D721Med (cell line): ENCODE measurements at regions not wholly inside any gene's neighbourhood (a gene's known extent, or its start where the extent isn't known, plus 50 kb on each side); places are given as distances from the start of the nearest gene placed in this dataset.

ENCODE experiments used
- DNase-seq: peaks from one replicate; pipeline ENCODE4 v3.0.0; 2011; ENCODE audit warnings: low spot score; ENCODE audit not compliant: insufficient read length
- FAIRE-seq: peaks from 2 replicates; lab custom pipeline; 2011; peaks lifted over from hg19 to GRCh38; lab: Jason Lieb, UNC
- TF ChIP-seq, protein P1 (sequence below): IDR thresholded peaks from 2 replicates; pipeline ENCODE4 v1.5.1; 2012; ENCODE audit warnings: mild to moderate bottlenecking, control low read depth; ENCODE audit not compliant: insufficient read depth; ENCODE audit errors: missing control alignments

GRCh38 chr9:105059252-105059651, 131.3 kb upstream of the ABCA1 start:
- no peak for FAIRE-seq
- no peak for DNase-seq
- TF ChIP-seq, protein P1, sequence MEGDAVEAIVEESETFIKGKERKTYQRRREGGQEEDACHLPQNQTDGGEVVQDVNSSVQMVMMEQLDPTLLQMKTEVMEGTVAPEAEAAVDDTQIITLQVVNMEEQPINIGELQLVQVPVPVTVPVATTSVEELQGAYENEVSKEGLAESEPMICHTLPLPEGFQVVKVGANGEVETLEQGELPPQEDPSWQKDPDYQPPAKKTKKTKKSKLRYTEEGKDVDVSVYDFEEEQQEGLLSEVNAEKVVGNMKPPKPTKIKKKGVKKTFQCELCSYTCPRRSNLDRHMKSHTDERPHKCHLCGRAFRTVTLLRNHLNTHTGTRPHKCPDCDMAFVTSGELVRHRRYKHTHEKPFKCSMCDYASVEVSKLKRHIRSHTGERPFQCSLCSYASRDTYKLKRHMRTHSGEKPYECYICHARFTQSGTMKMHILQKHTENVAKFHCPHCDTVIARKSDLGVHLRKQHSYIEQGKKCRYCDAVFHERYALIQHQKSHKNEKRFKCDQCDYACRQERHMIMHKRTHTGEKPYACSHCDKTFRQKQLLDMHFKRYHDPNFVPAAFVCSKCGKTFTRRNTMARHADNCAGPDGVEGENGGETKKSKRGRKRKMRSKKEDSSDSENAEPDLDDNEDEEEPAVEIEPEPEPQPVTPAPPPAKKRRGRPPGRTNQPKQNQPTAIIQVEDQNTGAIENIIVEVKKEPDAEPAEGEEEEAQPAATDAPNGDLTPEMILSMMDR: no peak

DNA sequence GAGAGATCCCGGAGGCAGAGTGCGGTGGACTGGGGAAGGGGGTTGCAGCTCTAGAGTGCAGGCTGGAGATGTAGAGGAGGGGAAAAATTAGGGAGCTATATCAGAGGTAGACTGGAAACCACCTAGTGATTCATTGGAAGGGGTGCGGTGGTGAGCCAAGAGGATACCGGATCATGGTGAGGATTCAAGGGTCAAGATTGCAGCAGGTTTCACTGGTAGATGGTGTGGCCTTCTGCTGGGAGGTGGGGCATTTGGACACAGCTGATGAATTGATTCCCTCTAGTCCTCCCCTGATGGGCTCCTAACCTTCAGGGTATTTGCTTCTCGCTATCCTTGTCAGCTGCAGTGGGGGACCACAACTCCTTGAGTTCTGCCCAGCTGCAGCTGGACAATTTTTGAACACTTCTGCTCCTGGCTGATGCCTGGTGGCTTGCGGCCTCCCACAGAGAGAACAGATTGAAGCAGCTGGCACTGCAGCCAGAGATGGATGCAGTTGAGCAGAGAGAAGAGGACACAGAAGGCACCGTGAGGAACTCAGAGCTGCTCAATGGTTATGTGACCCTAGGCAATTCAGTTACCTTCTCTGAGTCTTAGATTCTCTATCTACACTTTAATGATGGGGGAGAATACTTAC, 134.4 kb upstream of the ABCA1 start:
- TF ChIP-seq, protein P1: no peak
- FAIRE-seq (no peak), DNase-seq (no peak)

DNA sequence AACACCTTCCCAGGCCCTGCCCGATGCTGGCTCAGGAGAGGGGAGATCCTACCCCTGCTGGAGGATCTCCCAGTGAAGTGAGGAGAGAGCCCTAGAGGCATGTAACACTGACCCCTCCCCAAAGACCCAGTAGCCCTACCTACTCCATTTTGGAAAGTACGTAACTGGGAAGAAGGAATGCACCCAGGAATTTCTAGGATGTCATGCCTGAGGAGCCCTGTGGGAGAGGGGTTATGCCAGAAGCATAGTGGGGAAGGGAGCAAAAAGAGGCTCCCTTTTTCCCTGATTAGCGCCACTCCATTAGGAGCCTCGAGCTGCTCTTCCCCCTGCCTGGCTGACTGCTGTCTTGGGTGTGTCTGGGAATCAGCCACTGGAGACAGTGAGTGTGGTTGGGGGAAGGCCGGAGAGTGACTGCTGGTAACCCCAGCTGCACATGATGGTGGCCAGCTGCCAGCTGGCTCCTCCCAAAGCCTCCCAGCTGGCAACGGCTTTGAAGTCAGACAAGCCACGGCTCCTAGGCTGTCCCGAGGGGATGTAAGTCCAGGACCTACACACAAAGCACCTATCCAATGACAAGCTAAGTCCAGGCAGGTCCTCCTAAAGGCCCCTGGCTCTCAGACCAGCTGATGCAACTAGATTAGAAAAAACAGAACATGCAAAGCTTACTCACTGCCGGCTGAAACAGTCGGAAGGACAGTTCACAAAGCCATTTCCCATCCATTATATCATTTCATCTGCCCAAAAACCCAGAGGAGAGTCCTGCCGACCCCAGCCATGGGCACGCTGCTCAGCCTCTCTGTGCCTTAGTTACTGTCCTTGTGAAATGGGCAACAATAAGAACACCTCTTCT, 136.5 kb upstream of the ABCA1 start:
- FAIRE-seq: no peak
- peak; percentile 54 for DNase-seq
- TF ChIP-seq, protein P1: no peak

DNA sequence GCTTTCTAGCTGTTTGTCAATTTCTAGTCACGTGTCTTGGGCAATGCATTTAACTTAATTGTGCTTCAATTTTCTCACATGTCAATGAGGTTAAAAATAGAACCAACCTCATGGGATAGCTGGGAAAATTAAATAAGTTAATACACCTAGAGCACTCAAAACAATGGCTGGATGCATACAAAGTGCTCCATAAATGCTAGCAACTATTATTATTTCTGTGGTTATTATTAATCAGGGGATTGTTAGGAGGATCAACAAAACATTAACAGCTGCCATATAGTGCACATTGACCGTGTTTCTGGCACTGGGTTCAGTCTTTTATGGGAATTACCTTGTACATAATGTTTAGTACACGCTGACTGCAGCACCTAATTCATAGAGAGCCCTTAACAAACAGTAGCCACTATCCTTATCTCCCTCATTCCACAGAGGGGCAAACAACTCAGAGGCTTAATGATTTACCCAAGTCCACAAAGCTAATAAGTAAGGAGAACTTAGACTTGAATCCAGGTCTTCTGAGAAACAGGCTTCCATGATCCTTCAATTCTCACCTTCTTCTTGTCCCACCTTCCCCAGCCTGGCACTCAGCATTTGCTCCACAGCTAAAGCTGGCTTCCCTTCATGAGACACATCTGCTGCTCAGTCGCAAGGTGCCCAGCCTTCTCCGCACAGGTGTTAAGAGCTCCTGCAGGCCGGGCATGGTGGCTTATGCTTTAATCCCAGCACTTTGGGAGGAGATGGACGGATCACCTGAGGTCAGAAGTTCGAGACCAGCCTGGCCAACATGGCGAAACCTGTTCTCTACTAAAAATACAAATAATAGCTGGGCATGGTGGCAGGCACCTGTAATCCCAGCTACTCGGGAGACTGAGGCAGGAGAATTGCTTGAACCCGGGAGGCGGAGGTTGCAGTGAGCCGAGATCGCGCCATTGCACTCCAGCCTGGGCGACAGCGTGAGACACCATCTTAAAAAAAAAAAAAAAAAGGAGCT, 137.4 kb upstream of the ABCA1 start:
- TF ChIP-seq, protein P1: no peak
- FAIRE-seq (no peak), DNase-seq (no peak)

DNA sequence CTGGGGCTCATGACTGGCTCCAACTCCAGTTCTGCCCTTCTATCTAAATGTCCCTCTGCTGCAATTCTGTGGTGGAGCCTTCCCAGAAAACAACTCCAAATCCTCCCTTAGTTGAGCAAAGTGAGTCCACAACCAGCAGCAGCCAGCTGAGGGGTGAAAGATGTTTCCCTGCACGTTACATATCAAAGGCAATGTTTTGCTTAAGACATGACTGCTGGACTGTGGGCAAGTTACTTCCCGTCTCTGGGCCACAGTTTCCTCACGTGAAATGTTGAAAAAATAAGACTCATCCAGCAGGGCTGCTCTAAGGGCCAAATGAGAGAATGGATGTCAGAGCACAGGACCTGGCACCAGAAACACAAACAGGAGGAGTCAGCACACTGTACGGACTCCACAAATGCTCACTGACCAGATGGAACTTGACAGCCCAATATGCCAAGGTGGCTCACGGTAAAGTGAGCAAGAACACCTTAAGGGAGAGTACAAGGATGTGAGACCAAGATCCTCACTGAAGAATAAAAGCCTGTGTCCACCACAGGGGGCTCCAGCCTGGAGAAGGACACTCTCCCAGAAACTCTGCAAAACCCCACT, 138.4 kb upstream of the ABCA1 start:
- FAIRE-seq (no peak), DNase-seq (no peak)
- TF ChIP-seq, protein P1: no peak

DNA sequence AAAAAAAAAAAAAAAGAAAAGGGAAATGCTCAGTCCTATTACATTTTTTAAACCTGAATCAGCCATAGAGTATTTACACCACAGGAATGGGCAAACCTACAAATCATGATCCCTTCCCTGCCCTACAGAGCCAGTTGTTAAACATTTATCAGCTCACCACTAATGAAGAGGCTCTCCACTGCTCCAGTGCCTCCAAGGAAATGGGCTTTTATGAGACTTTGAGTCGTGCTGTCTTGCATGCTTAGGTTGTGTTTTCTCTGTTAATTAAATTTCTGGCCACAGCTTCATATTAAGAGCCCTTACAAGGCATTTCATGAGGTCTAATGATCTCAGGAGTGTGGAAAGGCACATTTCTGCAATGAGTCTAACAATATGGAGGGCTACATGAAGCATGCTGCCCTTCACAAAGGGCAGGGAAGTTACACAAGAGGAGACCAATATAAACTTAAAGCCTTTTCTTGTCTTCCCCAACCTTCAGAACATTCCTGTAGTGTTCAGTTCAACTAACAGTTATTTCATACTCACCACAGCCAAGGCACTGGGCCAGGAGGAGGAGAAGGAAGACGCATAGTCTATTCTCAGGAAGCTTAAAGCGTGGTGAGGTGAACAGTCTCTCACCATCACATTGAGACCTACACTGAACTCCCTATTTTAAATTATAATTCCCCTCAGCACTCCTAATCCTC, 140.1 kb upstream of the ABCA1 start:
- TF ChIP-seq, protein P1: no peak
- FAIRE-seq (no peak), DNase-seq (no peak)
